HEK293 (cell line): ENCODE measurements at regions not wholly inside any gene's neighbourhood (a gene's known extent, or its start where the extent isn't known, plus 50 kb on each side); places are given as distances from the start of the nearest gene placed in this dataset.

Source experiments
- CTCF ChIA-PET: fragments of 350-600 bp; formaldehyde crosslinking; extraction: SDS; loops from one replicate; lab custom pipeline; 2021; ENCODE audit warnings: antibody characterized with exemption; lab: Yijun Ruan, JAX
- POLR2A ChIA-PET: fragments of 300-600 bp; formaldehyde crosslinking; extraction: SDS; loops from one replicate; lab custom pipeline; 2020; ENCODE audit warnings: antibody characterized with exemption, inconsistent platforms; lab: Yijun Ruan, JAX
- H3K27ac ChIP-seq: fragments of 200-500 bp; sonication (Bioruptor generic); 2 replicates; pipeline ENCODE4 v1.5.1; 2014; ENCODE audit warnings: low read depth, low read length, control low read depth, inconsistent platforms; ENCODE audit errors: extremely low read depth
- H3K36me3 ChIP-seq, 2 experiments: fragments of 200-500 bp in 1 of 2; sonication (Bioruptor generic) in 1 of 2; 1 replicate in 1 of 2; 2 replicates in 1 of 2; pipeline ENCODE4 v1.5.1; 2014 to 2017; ENCODE audit warnings: inconsistent platforms in 2 of 2, low read length in 2 of 2; ENCODE audit not compliant: control insufficient read depth in 2 of 2, insufficient read depth in 1 of 2
- H3K4me1 ChIP-seq: fragments of 200-500 bp; sonication (Bioruptor generic); 2 replicates; pipeline ENCODE4 v1.5.1; 2014; ENCODE audit warnings: mild to moderate bottlenecking, low read length, inconsistent platforms; ENCODE audit not compliant: control insufficient read depth, insufficient read depth
- H3K4me3 ChIP-seq: 2 replicates; pipeline ENCODE4 v1.5.1; 2011; ENCODE audit warnings: low read depth, mild to moderate bottlenecking, control low read depth, low read length, moderate library complexity
- H3K9me3 ChIP-seq: fragments of 200-500 bp; sonication (Bioruptor generic); 2 replicates; pipeline ENCODE4 v1.5.1; 2014; ENCODE audit warnings: low read depth, low read length, inconsistent platforms; ENCODE audit not compliant: control insufficient read depth, insufficient read depth
- GLI2 ChIP-seq: fragments of 450-650 bp; formaldehyde crosslinking; IDR thresholded peaks from 2 replicates; pipeline ENCODE4; 2017; ENCODE audit warnings: missing biosample characterization, missing genetic modification characterization, low read depth, borderline replicate concordance
- KLF10 ChIP-seq: fragments of 450-650 bp; IDR thresholded peaks from 2 replicates; pipeline ENCODE4 v1.5.1; 2018; ENCODE audit warnings: missing biosample characterization, mild to moderate bottlenecking, missing genetic modification characterization
- MEIS1 ChIP-seq: sonication (generic); formaldehyde crosslinking; IDR thresholded peaks from 2 replicates; pipeline ENCODE4 v1.8.1; 2022; ENCODE audit warnings: missing genetic modification reagents, mild to moderate bottlenecking, borderline replicate concordance
- TRIM28 ChIP-seq: IDR thresholded peaks from 2 replicates; pipeline ENCODE4 v1.6.1; 2011; ENCODE audit warnings: low read length, control low read depth, borderline replicate concordance
- ZBTB21 ChIP-seq: fragments of 450-650 bp; formaldehyde crosslinking; IDR thresholded peaks from 2 replicates; pipeline ENCODE4 v1.5.1; 2017; ENCODE audit warnings: missing biosample characterization, missing genetic modification characterization
- ZBTB6 ChIP-seq: fragments of 450-650 bp; formaldehyde crosslinking; IDR thresholded peaks from 2 replicates; pipeline ENCODE4 v1.5.1; 2017; ENCODE audit warnings: missing biosample characterization, missing genetic modification characterization
- ZFP37 ChIP-seq: fragments of 450-650 bp; formaldehyde crosslinking; IDR thresholded peaks from 2 replicates; pipeline ENCODE4 v1.5.1; 2016; ENCODE audit warnings: missing biosample characterization, missing genetic modification characterization
- ZNF114 ChIP-seq: fragments of 450-650 bp; formaldehyde crosslinking; IDR thresholded peaks from 2 replicates; pipeline ENCODE4 v1.5.0; 2017; ENCODE audit warnings: missing biosample characterization, missing genetic modification characterization
- ZNF138 ChIP-seq: fragments of 450-650 bp; formaldehyde crosslinking; IDR thresholded peaks from 2 replicates; pipeline ENCODE4 v1.5.1; 2016; ENCODE audit warnings: missing biosample characterization, missing genetic modification characterization, borderline replicate concordance
- ZNF211 ChIP-seq: fragments of 450-650 bp; formaldehyde crosslinking; IDR thresholded peaks from 2 replicates; pipeline ENCODE4 v1.5.1; 2016; ENCODE audit warnings: low read depth, missing biosample characterization, missing genetic modification characterization
- ZNF214 ChIP-seq: fragments of 450-650 bp; formaldehyde crosslinking; IDR thresholded peaks from 2 replicates; pipeline ENCODE4 v1.5.1; 2017; ENCODE audit warnings: missing biosample characterization, mild to moderate bottlenecking, missing genetic modification characterization, borderline replicate concordance
- ZNF335 ChIP-seq: fragments of 450-650 bp; formaldehyde crosslinking; conservative IDR thresholded peaks from 2 replicates; pipeline ENCODE4 v1.5.1; 2016; ENCODE audit warnings: missing biosample characterization, missing genetic modification characterization
- ZNF362 ChIP-seq: fragments of 450-650 bp; formaldehyde crosslinking; IDR thresholded peaks from 2 replicates; pipeline ENCODE4 v1.5.1; 2016; ENCODE audit warnings: missing biosample characterization, missing genetic modification characterization
- ZNF48 ChIP-seq: fragments of 450-650 bp; formaldehyde crosslinking; IDR thresholded peaks from 2 replicates; pipeline ENCODE4 v1.5.1; 2016; ENCODE audit warnings: missing biosample characterization, missing genetic modification characterization
- ZNF510 ChIP-seq: fragments of 450-650 bp; formaldehyde crosslinking; IDR thresholded peaks from 2 replicates; pipeline ENCODE4 v1.5.1; 2018; ENCODE audit warnings: mild to moderate bottlenecking, missing genetic modification characterization, missing biosample characterization; ENCODE audit not compliant: insufficient replicate concordance
- ZNF558 ChIP-seq: fragments of 450-650 bp; formaldehyde crosslinking; IDR thresholded peaks from 2 replicates; pipeline ENCODE4 v1.5.1; 2016; ENCODE audit warnings: missing biosample characterization, missing genetic modification characterization
- ZNF654 ChIP-seq: fragments of 450-650 bp; formaldehyde crosslinking; IDR thresholded peaks from 2 replicates; pipeline ENCODE4 v1.5.1; 2016; ENCODE audit warnings: low read depth, missing biosample characterization, missing genetic modification characterization
- ZNF785 ChIP-seq: fragments of 450-650 bp; formaldehyde crosslinking; IDR thresholded peaks from 2 replicates; pipeline ENCODE4 v1.5.1; 2016; ENCODE audit warnings: missing biosample characterization, missing genetic modification characterization
- ZSCAN30 ChIP-seq: fragments of 450-650 bp; IDR thresholded peaks from 2 replicates; pipeline ENCODE4 v1.5.1; 2018; ENCODE audit warnings: missing biosample characterization, mild to moderate bottlenecking, missing genetic modification characterization, moderate library complexity
- ZXDB ChIP-seq: fragments of 450-650 bp; formaldehyde crosslinking; IDR thresholded peaks from 2 replicates; pipeline ENCODE4 v1.5.1; 2016; ENCODE audit warnings: missing biosample characterization, missing genetic modification characterization
- TF ChIP-seq, protein P1 (sequence below): fragments of 450-650 bp; formaldehyde crosslinking; IDR thresholded peaks from 2 replicates; pipeline ENCODE4 v1.5.1; 2016; ENCODE audit warnings: missing biosample characterization, missing genetic modification characterization
- TF ChIP-seq, protein P2 (sequence below): fragments of 450-650 bp; formaldehyde crosslinking; IDR thresholded peaks from 2 replicates; pipeline ENCODE4 v1.5.1; 2016; ENCODE audit warnings: missing biosample characterization, missing genetic modification characterization, borderline replicate concordance
- TF ChIP-seq, protein P3 (sequence below): fragments of 450-650 bp; formaldehyde crosslinking; IDR thresholded peaks from 2 replicates; pipeline ENCODE4 v1.5.1; 2017; ENCODE audit warnings: missing biosample characterization, missing genetic modification characterization
- TF ChIP-seq, protein P4 (sequence below): fragments of 450-650 bp; formaldehyde crosslinking; IDR thresholded peaks from 2 replicates; pipeline ENCODE4 v1.5.1; 2017; ENCODE audit warnings: missing biosample characterization, missing genetic modification characterization

DNA sequence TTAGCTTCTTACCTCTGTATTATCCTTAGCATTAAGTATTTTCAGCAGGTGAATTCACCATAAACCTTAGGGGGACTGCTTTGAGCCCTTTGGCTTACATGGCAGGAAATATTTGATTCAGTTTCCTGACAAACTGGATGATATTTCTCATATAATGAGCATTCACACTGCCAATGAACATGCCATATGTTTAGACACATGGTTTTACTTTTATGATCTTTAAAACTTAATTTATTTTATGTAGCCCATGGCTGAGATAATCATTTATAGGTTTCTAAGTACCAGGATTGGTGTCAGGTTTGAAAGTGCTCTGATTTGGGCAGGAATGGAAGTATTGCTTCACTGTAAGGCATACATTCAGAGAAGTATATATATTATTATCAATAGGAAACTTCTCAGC is 319.1 kb downstream of the ZPLD1 start (continued):
- TF ChIP-seq, protein P1, sequence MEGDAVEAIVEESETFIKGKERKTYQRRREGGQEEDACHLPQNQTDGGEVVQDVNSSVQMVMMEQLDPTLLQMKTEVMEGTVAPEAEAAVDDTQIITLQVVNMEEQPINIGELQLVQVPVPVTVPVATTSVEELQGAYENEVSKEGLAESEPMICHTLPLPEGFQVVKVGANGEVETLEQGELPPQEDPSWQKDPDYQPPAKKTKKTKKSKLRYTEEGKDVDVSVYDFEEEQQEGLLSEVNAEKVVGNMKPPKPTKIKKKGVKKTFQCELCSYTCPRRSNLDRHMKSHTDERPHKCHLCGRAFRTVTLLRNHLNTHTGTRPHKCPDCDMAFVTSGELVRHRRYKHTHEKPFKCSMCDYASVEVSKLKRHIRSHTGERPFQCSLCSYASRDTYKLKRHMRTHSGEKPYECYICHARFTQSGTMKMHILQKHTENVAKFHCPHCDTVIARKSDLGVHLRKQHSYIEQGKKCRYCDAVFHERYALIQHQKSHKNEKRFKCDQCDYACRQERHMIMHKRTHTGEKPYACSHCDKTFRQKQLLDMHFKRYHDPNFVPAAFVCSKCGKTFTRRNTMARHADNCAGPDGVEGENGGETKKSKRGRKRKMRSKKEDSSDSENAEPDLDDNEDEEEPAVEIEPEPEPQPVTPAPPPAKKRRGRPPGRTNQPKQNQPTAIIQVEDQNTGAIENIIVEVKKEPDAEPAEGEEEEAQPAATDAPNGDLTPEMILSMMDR (tag by site-specific recombination) = no peak
- TF ChIP-seq ZFP37 (tag by site-specific recombination) (no peak), ZNF362 (no peak)
- TF ChIP-seq, protein P2, sequence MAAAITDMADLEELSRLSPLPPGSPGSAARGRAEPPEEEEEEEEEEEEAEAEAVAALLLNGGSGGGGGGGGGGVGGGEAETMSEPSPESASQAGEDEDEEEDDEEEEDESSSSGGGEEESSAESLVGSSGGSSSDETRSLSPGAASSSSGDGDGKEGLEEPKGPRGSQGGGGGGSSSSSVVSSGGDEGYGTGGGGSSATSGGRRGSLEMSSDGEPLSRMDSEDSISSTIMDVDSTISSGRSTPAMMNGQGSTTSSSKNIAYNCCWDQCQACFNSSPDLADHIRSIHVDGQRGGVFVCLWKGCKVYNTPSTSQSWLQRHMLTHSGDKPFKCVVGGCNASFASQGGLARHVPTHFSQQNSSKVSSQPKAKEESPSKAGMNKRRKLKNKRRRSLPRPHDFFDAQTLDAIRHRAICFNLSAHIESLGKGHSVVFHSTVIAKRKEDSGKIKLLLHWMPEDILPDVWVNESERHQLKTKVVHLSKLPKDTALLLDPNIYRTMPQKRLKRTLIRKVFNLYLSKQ (tag by site-specific recombination) = no peak
- TF ChIP-seq, protein P3, sequence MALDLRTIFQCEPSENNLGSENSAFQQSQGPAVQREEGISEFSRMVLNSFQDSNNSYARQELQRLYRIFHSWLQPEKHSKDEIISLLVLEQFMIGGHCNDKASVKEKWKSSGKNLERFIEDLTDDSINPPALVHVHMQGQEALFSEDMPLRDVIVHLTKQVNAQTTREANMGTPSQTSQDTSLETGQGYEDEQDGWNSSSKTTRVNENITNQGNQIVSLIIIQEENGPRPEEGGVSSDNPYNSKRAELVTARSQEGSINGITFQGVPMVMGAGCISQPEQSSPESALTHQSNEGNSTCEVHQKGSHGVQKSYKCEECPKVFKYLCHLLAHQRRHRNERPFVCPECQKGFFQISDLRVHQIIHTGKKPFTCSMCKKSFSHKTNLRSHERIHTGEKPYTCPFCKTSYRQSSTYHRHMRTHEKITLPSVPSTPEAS (tag by site-specific recombination) = no peak

DNA sequence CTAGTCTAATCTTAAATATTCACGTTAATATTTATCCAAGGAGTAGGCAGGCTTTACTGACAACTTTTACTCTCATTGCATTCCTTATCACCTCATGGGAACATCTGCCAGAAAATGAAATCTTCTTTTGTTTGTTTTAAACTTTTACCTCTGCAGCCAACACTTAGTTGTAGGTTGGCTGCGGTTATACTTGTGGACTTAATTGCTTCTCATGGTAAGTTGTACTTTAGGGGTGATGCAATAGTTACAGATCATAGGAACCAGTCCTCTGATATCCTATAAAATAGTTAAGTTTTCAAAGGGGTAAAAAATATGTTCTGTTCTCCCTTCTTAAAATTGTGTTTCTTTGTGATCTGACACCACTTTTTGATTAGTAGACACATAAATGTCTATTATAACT is 321.9 kb downstream of the ZPLD1 start:
- H3K36me3 ChIP-seq = no peaks in the 10 kb centered on the region
- no peaks in the 10 kb centered on the region for H3K9me3 ChIP-seq
- H3K4me3 ChIP-seq = no peak overlapping the region
- TF ChIP-seq ZNF211 (no peak), ZNF785 (tag by site-specific recombination) (no peak), ZFP37 (tag by site-specific recombination) (no peak), GLI2 (tag by site-specific recombination) (no peak), ZBTB6 (no peak), ZNF48 (tag by site-specific recombination) (no peak), ZNF114 (tag by site-specific recombination) (no peak), ZNF214 (tag by site-specific recombination) (no peak)
- no peak overlapping the region for H3K27ac ChIP-seq
- ChIA-PET POLR2A (no interaction called here), CTCF (no interaction called here)
- no peaks in the 10 kb centered on the region for H3K4me1 ChIP-seq

DNA sequence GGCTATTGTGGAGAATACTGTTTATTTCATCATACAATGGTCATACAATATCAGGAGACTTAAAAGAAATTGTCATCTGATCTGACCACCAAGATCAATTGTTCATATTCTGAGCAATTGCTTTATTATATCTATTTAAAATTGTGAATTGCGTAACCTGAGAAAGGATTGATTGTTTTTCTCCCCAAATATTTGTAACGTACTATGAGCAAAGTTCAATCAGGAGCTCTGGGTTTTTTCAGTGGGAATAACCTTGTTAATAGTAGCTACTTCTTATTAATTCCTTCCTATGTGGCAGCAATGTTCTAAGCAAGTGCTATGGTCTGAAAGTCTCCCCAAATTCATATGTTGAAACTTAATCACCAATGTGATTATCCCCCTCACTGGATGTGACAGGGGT is 323.1 kb downstream of the ZPLD1 start:
- TF ChIP-seq MEIS1 (CRISPR knock-in tag) (no peak), ZNF510 (no peak), ZNF335 (tag by site-specific recombination) (no peak), ZSCAN30 (no peak), TRIM28 (no peak), ZNF654 (tag by site-specific recombination) (no peak), ZBTB21 (tag by site-specific recombination) (no peak), KLF10 (tag by site-specific recombination) (no peak), ZNF558 (tag by site-specific recombination) (no peak), ZXDB (tag by site-specific recombination) (no peak), ZNF138 (tag by site-specific recombination) (no peak)
- TF ChIP-seq, protein P4, sequence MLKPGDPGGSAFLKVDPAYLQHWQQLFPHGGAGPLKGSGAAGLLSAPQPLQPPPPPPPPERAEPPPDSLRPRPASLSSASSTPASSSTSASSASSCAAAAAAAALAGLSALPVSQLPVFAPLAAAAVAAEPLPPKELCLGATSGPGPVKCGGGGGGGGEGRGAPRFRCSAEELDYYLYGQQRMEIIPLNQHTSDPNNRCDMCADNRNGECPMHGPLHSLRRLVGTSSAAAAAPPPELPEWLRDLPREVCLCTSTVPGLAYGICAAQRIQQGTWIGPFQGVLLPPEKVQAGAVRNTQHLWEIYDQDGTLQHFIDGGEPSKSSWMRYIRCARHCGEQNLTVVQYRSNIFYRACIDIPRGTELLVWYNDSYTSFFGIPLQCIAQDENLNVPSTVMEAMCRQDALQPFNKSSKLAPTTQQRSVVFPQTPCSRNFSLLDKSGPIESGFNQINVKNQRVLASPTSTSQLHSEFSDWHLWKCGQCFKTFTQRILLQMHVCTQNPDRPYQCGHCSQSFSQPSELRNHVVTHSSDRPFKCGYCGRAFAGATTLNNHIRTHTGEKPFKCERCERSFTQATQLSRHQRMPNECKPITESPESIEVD (tag by site-specific recombination) = no peak
- ChIA-PET CTCF (no interaction called here), POLR2A (no interaction called here)
- Histone ChIP-seq H3K36me3 (no peaks in the 10 kb centered on the region), H3K4me3 (no peak overlapping the region), H3K9me3 (no peaks in the 10 kb centered on the region), H3K27ac (no peak overlapping the region), H3K4me1 (no peaks in the 10 kb centered on the region)
